Lung (tissue), 11 donors: ENCODE measurements at regions not wholly inside any gene's neighbourhood (a gene's known extent, or its start where the extent isn't known, plus 50 kb on each side); places are given as distances from the start of the nearest gene placed in this dataset.

Experiments used
- ATAC-seq: fragments of 200-7000 bp; cut with Tn5 transposase; one replicate; pipeline ENCODE4 v1.9.1; 2020; ENCODE audit warnings: moderate number of reproducible peaks; ENCODE audit not compliant: insufficient read depth, low FRiP score
- DNase-seq, 3 donors: peaks; one replicate each; pipeline ENCODE4 v3.0.0-alpha.2; 2013 to 2017
- H3K27ac ChIP-seq, 2 donors: one replicate each; pipeline ENCODE4 v1.5.1; 2013; ENCODE audit warnings: mild to moderate bottlenecking in 2 of 2, moderate library complexity in 2 of 2, control low read depth in 1 of 2, inconsistent platforms in 1 of 2, low read depth in 1 of 2, low read length in 1 of 2
- H3K27me3 ChIP-seq, 3 donors: one replicate each; pipeline ENCODE4 v1.5.1; 2013; ENCODE audit warnings: low read length in 2 of 3; ENCODE audit not compliant: control insufficient read depth in 3 of 3, insufficient read depth in 3 of 3
- H3K36me3 ChIP-seq, 4 donors: one replicate each; pipeline ENCODE4 v1.5.1; 2013; ENCODE audit warnings: low read length in 4 of 4, mild to moderate bottlenecking in 1 of 4, moderate library complexity in 1 of 4; ENCODE audit not compliant: control insufficient read depth in 4 of 4, insufficient read depth in 4 of 4
- H3K4me1 ChIP-seq, 5 donors: one replicate each; pipeline ENCODE4 v1.5.1; 2013; ENCODE audit warnings: low read length in 5 of 5, mild to moderate bottlenecking in 2 of 5, moderate library complexity in 1 of 5; ENCODE audit not compliant: control insufficient read depth in 5 of 5, insufficient read depth in 5 of 5
- H3K4me3 ChIP-seq: one replicate; pipeline ENCODE4 v1.5.1; 2013; ENCODE audit warnings: mild to moderate bottlenecking, control low read depth, moderate library complexity
- H3K9ac ChIP-seq, 2 donors: one replicate each; pipeline ENCODE4 v1.5.1; 2013; ENCODE audit warnings: low read length in 2 of 2, control low read depth in 1 of 2; ENCODE audit not compliant: insufficient read depth in 1 of 2
- H3K9me3 ChIP-seq, 4 donors: one replicate each; pipeline ENCODE4 v1.5.1; 2013; ENCODE audit warnings: low read length in 3 of 4, mild to moderate bottlenecking in 1 of 4, moderate library complexity in 1 of 4; ENCODE audit not compliant: control insufficient read depth in 4 of 4, insufficient read depth in 3 of 4
- CTCF ChIP-seq: IDR thresholded peaks from 2 replicates; pipeline ENCODE4 v1.5.1; 2012; ENCODE audit warnings: mild to moderate bottlenecking; ENCODE audit errors: control extremely low read depth, extremely low read depth
- WGBS, 2 donors: extraction: QIAGEN DNeasy Blood & Tissue Kit; methylation state at CpG; one replicate each; pipeline ENCODE4 v1.1.7; 2013; 5-methylcytosine and 5-hydroxymethylcytosine counted together
- donor health status: control.
- donor health status: control.
- donor health status: Bipolar disorder and iron deficiency.
- donor health status: healthy.
- donor health status: DM: yes; HTN: yes; CAD: no.

GRCh38 chr13:38210928-38211596 is 138.6 kb upstream of the UFM1 start:
- ATAC-seq (no peak), DNase-seq (no peak)
- 64 to 79% methylated on average over 3 of the region's 3 CpGs for WGBS, 2 donors
- Histone ChIP-seq H3K4me3 (no peak overlapping the region), H3K9me3 (peaks cover 0 to 2% (median 0%) of the 10 kb centered on the region in 4 donors), H3K27ac (no peak overlapping the region), H3K4me1 (no peaks in the 10 kb centered on the region), H3K9ac (no peak overlapping the region), H3K27me3 (no peaks in the 10 kb centered on the region), H3K36me3 (no peaks in the 10 kb centered on the region)
- no peak for TF ChIP-seq CTCF

- no peak overlapping the region for H3K9ac ChIP-seq
- no peak overlapping the region for H3K27ac ChIP-seq
- TF ChIP-seq CTCF: no peak
- no peaks in the 10 kb centered on the region for H3K4me1 ChIP-seq
- DNase-seq (no peak), ATAC-seq (no peak)
- no peaks in the 10 kb centered on the region for H3K9me3 ChIP-seq
- no peak overlapping the region for H3K4me3 ChIP-seq
- H3K36me3 ChIP-seq: no peaks in the 10 kb centered on the region
- H3K27me3 ChIP-seq: no peaks in the 10 kb centered on the region
Observed at GRCh38 chr13:38204556-38204955, 145.1 kb upstream of the UFM1 start.

GRCh38 chr13:38202740-38203139 is 146.9 kb upstream of the UFM1 start:
- Histone ChIP-seq H3K4me3 (no peak overlapping the region), H3K4me1 (no peaks in the 10 kb centered on the region), H3K9me3 (peaks cover 0 to 1% (median 0%) of the 10 kb centered on the region in 4 donors), H3K9ac (no peak overlapping the region), H3K27ac (no peak overlapping the region), H3K27me3 (no peaks in the 10 kb centered on the region), H3K36me3 (no peaks in the 10 kb centered on the region)
- no peak for TF ChIP-seq CTCF
- ATAC-seq: no peak
- DNase-seq: no peak
- WGBS, 2 donors: 72 to 80% methylated on average over 4 of the region's 4 CpGs

GRCh38 chr13:38191016-38191415 is 158.6 kb upstream of the UFM1 start:
- Histone ChIP-seq H3K9me3 (no peaks in the 10 kb centered on the region), H3K9ac (no peak overlapping the region), H3K27me3 (no peaks in the 10 kb centered on the region), H3K4me1 (no peaks in the 10 kb centered on the region), H3K4me3 (no peak overlapping the region), H3K36me3 (no peaks in the 10 kb centered on the region), H3K27ac (no peak overlapping the region)
- TF ChIP-seq CTCF: no peak
- DNase-seq: no peak
- no peak for ATAC-seq
- WGBS, 2 donors: 87 to 90% methylated on average over 3 of the region's 3 CpGs
